GM12878 (cell line): ENCODE measurements at regions not wholly inside any gene's neighbourhood (a gene's known extent, or its start where the extent isn't known, plus 50 kb on each side); places are given as distances from the start of the nearest gene placed in this dataset.

ENCODE experiments used
- BMI1 ChIP-seq: fragments of 450-650 bp; IDR thresholded peaks from 2 replicates; pipeline ENCODE4 v1.6.1; 2016; ENCODE audit warnings: mild to moderate bottlenecking, moderate library complexity, borderline replicate concordance
- CBX5 ChIP-seq: sonication (generic); IDR thresholded peaks from 2 replicates; pipeline ENCODE4 v1.6.1; 2016; ENCODE audit warnings: low read depth, moderate library complexity, mild to moderate bottlenecking, inconsistent platforms
- CHD1 ChIP-seq: IDR thresholded peaks from 2 replicates; pipeline ENCODE4 v1.6.1; 2012; ENCODE audit warnings: low read depth, low read length, improper control_type of control experiment
- EP300 ChIP-seq, 2 experiments: fragments of 150-350 bp in 1 of 2; IDR thresholded peaks; 2 replicates each; pipeline ENCODE4 v1.6.1; 2011 to 2012; ENCODE audit warnings: low read depth in 2 of 2, low read length in 2 of 2, borderline replicate concordance in 1 of 2, improper control_type of control experiment in 1 of 2, inconsistent platforms in 1 of 2; ENCODE audit not compliant: control insufficient read depth in 1 of 2
- FOS ChIP-seq: IDR thresholded peaks from 3 replicates; pipeline ENCODE4 v1.6.1; 2011; ENCODE audit warnings: borderline replicate concordance; ENCODE audit not compliant: insufficient read length; ENCODE audit errors: extremely low read depth
- GABPA ChIP-seq: IDR thresholded peaks from 2 replicates; pipeline ENCODE4 v1.6.1; 2014; ENCODE audit warnings: antibody characterized with exemption, low read depth, mild to moderate bottlenecking, inconsistent platforms
- MEF2B ChIP-seq: fragments of 450-650 bp; IDR thresholded peaks from 2 replicates; pipeline ENCODE4 v1.6.1; 2018; ENCODE audit warnings: mild to moderate bottlenecking, moderate library complexity; ENCODE audit not compliant: partially characterized antibody, poor library complexity, severe bottlenecking
- NFYA ChIP-seq: IDR thresholded peaks from 2 replicates; pipeline ENCODE4 v1.6.1; 2011; ENCODE audit warnings: low read depth, mild to moderate bottlenecking, low read length, improper control_type of control experiment, borderline replicate concordance
- NFYB ChIP-seq: IDR thresholded peaks from 2 replicates; pipeline ENCODE4 v1.6.1; 2011; ENCODE audit warnings: low read depth, mild to moderate bottlenecking, low read length, improper control_type of control experiment, moderate library complexity; ENCODE audit not compliant: insufficient read depth
- NKRF ChIP-seq: fragments of 450-650 bp; conservative IDR thresholded peaks from 2 replicates; pipeline ENCODE4 v1.6.1; 2017; ENCODE audit warnings: mild to moderate bottlenecking, moderate library complexity
- POLR2AphosphoS5 ChIP-seq: IDR thresholded peaks from 2 replicates; pipeline ENCODE4 v1.6.1; 2011; ENCODE audit warnings: mild to moderate bottlenecking, low read length, inconsistent platforms
- SIN3A ChIP-seq: IDR thresholded peaks from 2 replicates; pipeline ENCODE4 v1.6.1; 2012; ENCODE audit warnings: low read depth, low read length, improper control_type of control experiment
- SMARCA5 ChIP-seq: fragments of 450-650 bp; IDR thresholded peaks from 2 replicates; pipeline ENCODE4 v1.6.1; 2017; ENCODE audit warnings: mild to moderate bottlenecking
- STAT1 ChIP-seq: fragments of 450-650 bp; conservative IDR thresholded peaks from 2 replicates; pipeline ENCODE4 v1.6.1; 2014; ENCODE audit warnings: antibody characterized with exemption, mild to moderate bottlenecking
- ZNF207 ChIP-seq: fragments of 450-650 bp; IDR thresholded peaks from 2 replicates; pipeline ENCODE4 v1.6.1; 2014; ENCODE audit warnings: antibody characterized with exemption, mild to moderate bottlenecking, borderline replicate concordance
- ZNF687 ChIP-seq: fragments of 450-650 bp; IDR thresholded peaks from 2 replicates; pipeline ENCODE4 v1.6.1; 2017; ENCODE audit warnings: mild to moderate bottlenecking, moderate library complexity
- TF ChIP-seq, protein P1 (sequence below): IDR thresholded peaks from 2 replicates; pipeline ENCODE4 v1.6.1; 2012; ENCODE audit warnings: low read length, inconsistent platforms
- TF ChIP-seq, protein P2 (sequence below): fragments of 450-650 bp; IDR thresholded peaks from 2 replicates; pipeline ENCODE4 v1.6.1; 2017; ENCODE audit warnings: antibody characterized with exemption, mild to moderate bottlenecking, moderate library complexity
- TF ChIP-seq, protein P3 (sequence below): fragments of 450-650 bp; IDR thresholded peaks from 2 replicates; pipeline ENCODE4 v1.6.1; 2014; ENCODE audit warnings: mild to moderate bottlenecking

DNA sequence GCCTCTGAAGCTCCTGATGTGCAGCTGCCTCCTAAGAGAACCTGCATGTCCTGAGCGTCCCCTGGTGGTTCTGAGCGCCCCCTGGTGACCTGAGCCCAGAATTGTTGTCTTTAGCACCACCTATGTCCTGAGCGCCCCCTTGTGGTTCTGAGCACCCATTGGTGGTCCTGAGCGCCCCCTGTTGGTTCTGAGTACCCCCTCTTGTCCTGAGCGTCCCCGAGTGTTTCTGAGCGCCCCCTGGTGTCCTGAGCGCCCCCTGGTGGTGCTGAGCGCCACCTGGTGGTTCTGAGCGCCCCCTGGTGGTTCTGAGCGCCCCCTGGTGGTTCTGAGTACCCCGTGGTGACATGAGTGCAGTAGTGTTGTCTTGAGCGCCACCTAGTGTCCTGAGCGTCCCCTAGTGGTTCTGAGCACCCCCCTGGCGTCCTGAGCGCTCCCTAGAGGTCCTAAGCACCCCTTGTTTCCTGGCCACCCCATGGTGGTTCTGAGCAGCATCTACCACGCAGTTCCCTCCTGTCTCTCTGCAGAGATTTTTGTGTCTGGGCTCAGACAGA is 782.5 kb downstream of the TMEM121 start (continued):
- peak; percentile 56 for TF ChIP-seq NFYA
- TF ChIP-seq SIN3A = no peak
- no peak for TF ChIP-seq ZNF687
- TF ChIP-seq EP300 (IDR thresholded peaks at IDR 0.05; ENCODE audit: borderline replicate concordance in 1 of 2, control insufficient read depth in 1 of 2, low read depth in 2 of 2, low read length in 2 of 2) = no peak
- TF ChIP-seq FOS = no peak
- TF ChIP-seq SMARCA5 = peak; percentile 100
- TF ChIP-seq, protein P1, sequence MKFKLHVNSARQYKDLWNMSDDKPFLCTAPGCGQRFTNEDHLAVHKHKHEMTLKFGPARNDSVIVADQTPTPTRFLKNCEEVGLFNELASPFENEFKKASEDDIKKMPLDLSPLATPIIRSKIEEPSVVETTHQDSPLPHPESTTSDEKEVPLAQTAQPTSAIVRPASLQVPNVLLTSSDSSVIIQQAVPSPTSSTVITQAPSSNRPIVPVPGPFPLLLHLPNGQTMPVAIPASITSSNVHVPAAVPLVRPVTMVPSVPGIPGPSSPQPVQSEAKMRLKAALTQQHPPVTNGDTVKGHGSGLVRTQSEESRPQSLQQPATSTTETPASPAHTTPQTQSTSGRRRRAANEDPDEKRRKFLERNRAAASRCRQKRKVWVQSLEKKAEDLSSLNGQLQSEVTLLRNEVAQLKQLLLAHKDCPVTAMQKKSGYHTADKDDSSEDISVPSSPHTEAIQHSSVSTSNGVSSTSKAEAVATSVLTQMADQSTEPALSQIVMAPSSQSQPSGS = no peak
- peak; percentile 99 for TF ChIP-seq ZNF207
- peak; percentile 98 for TF ChIP-seq STAT1
- peak; percentile 60 for TF ChIP-seq MEF2B
- no peak for TF ChIP-seq POLR2AphosphoS5
- no peak for TF ChIP-seq GABPA
- no peak for TF ChIP-seq BMI1
- TF ChIP-seq CBX5 = peak; percentile 87
- TF ChIP-seq, protein P2, sequence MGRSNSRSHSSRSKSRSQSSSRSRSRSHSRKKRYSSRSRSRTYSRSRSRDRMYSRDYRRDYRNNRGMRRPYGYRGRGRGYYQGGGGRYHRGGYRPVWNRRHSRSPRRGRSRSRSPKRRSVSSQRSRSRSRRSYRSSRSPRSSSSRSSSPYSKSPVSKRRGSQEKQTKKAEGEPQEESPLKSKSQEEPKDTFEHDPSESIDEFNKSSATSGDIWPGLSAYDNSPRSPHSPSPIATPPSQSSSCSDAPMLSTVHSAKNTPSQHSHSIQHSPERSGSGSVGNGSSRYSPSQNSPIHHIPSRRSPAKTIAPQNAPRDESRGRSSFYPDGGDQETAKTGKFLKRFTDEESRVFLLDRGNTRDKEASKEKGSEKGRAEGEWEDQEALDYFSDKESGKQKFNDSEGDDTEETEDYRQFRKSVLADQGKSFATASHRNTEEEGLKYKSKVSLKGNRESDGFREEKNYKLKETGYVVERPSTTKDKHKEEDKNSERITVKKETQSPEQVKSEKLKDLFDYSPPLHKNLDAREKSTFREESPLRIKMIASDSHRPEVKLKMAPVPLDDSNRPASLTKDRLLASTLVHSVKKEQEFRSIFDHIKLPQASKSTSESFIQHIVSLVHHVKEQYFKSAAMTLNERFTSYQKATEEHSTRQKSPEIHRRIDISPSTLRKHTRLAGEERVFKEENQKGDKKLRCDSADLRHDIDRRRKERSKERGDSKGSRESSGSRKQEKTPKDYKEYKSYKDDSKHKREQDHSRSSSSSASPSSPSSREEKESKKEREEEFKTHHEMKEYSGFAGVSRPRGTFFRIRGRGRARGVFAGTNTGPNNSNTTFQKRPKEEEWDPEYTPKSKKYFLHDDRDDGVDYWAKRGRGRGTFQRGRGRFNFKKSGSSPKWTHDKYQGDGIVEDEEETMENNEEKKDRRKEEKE = no peak
- peak; percentile 60; the same call in 1 of the 2 replicates for TF ChIP-seq NKRF
- no peak for TF ChIP-seq CHD1
- TF ChIP-seq, protein P3, sequence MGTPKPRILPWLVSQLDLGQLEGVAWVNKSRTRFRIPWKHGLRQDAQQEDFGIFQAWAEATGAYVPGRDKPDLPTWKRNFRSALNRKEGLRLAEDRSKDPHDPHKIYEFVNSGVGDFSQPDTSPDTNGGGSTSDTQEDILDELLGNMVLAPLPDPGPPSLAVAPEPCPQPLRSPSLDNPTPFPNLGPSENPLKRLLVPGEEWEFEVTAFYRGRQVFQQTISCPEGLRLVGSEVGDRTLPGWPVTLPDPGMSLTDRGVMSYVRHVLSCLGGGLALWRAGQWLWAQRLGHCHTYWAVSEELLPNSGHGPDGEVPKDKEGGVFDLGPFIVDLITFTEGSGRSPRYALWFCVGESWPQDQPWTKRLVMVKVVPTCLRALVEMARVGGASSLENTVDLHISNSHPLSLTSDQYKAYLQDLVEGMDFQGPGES = peak; percentile 49; the same call in 1 of the 2 replicates
- TF ChIP-seq NFYB = no peak
